GM21529 (cell line): ENCODE measurements at regions not wholly inside any gene's neighbourhood (a gene's known extent, or its start where the extent isn't known, plus 50 kb on each side); places are given as distances from the start of the nearest gene placed in this dataset.

ENCODE experiments used
- ATAC-seq: cut with Tn5 transposase; IDR thresholded peaks from one replicate; pipeline ENCODE4 v1.9.1; 2021; ENCODE audit not compliant: unreplicated experiment

GRCh38 chr9:87437966-87438365 is 59.7 kb upstream of the DAPK1 start:
- no peak for ATAC-seq

GRCh38 chr9:87441251-87441650 is 56.4 kb upstream of the DAPK1 start:
- no peak for ATAC-seq

- ATAC-seq = no peak
Measured at GRCh38 chr9:87442451-87442850, 55.2 kb upstream of the DAPK1 start.

GRCh38 chr9:87443006-87443405 is 54.7 kb upstream of the DAPK1 start:
- no peak for ATAC-seq

GRCh38 chr9:87443461-87443860 is 54.2 kb upstream of the DAPK1 start:
- no peak for ATAC-seq

- ATAC-seq = peak; percentile 99
Measured at GRCh38 chr9:87445646-87446045, 52.0 kb upstream of the DAPK1 start.

GRCh38 chr9:87446527-87446926 is 51.1 kb upstream of the DAPK1 start:
- no peak for ATAC-seq

GRCh38 chr9:87447547-87448432 is 49.9 kb upstream of the DAPK1 start:
- ATAC-seq = no peak
